Fibroblast of peridontal ligament (primary cell): ENCODE measurements at regions not wholly inside any gene's neighbourhood (a gene's known extent, or its start where the extent isn't known, plus 50 kb on each side); places are given as distances from the start of the nearest gene placed in this dataset.
A peak's percentile ranks its signal among the peaks of the same experiment; 100 is the strongest.
"Not testable (repeated sequence)": the region's sequence is repeated elsewhere in the genome, so short reads cannot be mapped to it uniquely, and the experiment has no call there.

Source experiments
- DNase-seq: peaks from one replicate; pipeline ENCODE4 v3.0.0-alpha.2; 2010; ENCODE audit errors: extremely low read depth

DNA sequence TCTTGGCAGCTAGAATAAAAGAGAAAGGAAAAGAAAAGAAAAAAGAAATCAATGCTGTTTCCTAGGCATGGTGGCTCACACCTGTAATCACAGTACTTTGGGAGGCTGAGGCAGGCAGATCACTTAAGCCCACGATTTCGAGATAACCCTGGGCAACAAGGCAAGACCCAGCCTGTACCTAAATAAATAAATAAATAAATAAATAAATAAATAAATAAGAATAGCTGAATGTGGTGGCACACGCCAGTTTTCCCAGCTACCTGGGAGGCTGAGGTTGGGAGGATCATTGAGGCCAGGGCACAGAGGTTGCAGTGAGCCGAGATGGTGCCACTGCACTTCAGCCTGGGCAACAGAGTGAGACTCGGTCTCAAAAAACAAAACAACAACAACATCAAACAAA, 705.0 kb upstream of the SEMA3D start:
- DNase-seq, result not testable (repeated sequence)

DNA sequence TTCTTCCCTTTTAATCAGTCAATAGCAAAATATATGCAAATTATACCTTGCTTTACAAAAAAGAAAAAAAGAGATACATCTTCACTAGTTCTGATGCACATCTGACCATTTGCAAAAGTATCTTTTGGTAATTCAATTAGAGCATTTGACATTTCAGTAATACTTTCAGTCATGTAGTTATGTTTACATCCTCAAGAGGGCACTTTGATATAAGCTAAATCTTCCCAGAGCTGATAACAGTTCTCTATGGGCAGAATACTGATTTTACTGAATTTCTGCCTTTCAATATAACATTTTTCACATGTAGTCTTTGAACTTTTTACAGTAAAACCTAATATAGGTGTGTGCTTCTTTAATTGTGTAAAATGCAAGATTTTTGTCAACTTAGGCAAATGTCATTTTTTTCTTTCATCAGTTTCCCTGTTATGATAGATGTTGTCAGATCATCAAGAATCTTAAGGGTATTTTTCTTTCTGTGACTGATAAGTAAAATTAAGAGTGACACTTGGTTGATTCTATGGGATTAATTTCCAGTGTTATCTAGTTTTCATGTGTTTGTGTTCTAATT, 703.5 kb upstream of the SEMA3D start:
- DNase-seq, result peak; percentile 48

DNA sequence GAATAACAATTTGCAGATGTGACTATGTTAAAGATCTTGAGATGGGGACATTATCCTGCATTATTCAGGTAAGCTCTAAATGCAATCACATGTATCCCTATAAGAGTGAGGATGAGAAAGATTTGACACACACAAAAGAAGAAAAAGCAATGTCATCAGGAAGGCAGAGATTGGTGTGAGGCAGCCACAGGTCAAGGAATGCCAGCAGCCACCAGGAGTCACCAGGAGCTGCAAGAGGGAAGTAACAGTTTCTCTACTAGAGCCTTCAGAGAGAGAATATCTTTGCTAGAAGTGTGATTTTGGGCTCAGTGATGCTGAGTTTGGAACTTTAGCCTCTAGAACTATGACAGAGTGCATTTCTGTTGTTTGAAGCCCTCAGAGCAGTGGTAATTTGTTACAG, 700.3 kb upstream of the SEMA3D start:
- DNase-seq, result no peak

DNA sequence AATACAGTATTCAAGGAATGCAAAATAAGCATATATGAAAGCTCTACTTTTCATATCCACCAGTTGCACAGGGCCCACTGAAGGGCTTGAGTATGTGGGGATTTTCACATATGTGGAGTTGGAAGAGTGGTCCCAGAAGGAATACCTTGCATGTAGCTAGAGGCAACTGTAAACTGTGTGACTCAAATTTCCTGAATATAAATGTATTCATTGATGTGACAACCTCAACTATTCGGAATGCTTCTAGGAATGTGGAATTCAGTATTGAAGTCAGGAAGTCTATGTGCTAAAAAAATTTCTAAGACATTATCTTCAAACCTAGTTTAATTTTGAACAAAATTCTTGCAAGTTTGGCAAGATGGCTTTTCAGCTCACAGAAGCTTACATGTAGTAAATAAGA, 695.5 kb upstream of the SEMA3D start:
- DNase-seq, result no peak

DNA sequence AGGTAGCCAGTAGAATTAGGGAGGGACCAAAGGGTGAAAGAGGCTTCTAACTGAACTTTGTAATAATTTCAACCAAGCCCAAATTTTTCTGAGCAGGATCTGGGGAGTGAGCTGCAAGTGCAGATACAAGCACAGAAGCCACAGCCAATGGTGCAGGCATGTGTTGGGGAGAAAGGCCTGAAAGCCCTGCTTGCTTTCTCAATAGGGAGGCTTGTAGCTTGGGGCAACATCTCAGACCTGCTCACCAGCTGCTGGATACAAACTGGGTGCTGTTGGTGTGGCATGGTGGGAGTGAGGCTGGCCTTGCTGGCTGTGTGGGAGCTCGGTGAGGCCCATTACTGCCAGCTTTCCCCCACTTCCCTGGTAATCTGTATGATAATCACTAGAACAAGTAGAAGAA, 688.5 kb upstream of the SEMA3D start:
- no peak for DNase-seq

DNA sequence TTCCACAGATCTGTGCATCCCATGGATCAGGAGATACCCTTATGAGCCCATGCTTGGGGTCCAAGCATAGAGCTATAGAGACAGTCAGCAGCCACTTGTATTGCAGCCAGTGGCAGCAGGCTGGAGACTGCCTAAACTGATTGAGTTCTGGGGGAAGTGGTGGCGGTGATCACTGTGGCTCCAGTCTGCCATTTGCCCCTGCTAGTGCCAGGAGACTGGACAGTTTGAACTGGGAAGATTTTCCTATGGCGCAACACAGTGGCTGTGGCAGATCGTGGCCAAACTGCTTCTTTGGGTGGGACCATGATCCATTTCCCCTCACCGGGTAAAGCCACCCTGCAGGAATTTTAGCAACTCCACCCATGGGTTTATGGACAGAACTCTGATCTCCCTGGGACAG, 679.7 kb upstream of the SEMA3D start:
- DNase-seq, result no peak

DNA sequence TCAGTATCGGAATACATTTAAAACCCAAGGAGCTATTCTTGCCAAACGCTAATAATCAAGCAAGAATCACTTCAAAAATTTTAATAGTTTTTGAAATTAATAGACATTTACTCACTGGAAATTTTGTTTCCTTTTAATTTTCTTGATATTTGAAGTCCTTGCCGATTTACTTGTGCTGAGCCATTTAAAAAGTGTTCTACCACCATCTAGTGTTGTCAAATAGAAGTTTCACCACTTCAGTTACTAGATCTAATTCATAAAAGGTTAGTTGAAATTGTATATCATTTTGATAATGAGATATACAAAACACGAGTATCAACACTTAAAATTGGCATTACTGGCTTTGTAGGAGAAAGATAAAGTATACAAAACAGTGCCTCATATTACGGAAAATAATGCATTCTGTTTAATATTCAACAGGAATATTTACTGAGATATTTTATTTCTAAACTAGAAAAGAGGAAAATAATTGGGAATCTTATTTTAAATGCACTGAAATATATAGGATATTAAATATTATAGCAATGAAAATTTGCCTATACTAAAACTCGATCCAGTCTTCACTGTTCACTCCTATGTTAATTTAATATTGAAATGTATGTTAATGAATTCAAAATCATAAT, 664.8 kb upstream of the SEMA3D start:
- peak; percentile 83 for DNase-seq

DNA sequence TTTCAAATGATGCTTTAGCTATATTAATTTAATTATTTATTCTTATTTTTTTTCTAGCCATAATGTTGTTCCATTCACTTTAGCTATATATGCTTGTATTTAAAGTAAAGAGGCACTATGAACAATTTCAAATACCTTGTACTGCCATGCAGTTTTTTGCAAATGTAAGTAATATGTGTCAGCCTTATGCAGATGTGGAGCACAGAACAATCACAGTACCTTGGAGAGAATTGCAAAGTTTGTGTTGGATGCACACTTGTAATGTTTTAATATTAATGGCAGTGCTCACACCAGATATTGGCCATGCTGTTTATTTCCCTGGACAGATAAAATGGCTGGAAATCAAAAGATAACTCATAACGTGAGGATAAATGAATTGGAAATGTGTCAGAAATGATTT, 663.5 kb upstream of the SEMA3D start:
- no peak for DNase-seq

DNA sequence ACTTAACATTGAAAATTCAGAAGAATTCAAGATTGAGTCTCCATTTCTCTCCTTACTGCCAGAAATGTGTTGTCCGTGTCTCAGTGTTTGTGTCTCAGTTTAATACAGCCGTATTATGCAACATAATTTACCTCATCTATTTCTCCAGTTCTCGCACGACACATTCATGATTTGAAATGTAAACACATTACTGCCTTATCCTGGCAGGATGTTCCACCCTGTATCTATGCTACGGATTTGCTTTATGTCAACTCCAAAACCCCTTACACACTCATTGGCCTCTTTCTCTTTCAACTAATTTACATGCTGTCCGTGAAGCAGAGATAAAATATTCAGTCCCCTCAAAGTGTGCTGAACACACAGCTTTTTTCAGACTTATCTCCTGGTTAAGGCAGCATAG, 653.7 kb upstream of the SEMA3D start:
- no peak for DNase-seq

DNA sequence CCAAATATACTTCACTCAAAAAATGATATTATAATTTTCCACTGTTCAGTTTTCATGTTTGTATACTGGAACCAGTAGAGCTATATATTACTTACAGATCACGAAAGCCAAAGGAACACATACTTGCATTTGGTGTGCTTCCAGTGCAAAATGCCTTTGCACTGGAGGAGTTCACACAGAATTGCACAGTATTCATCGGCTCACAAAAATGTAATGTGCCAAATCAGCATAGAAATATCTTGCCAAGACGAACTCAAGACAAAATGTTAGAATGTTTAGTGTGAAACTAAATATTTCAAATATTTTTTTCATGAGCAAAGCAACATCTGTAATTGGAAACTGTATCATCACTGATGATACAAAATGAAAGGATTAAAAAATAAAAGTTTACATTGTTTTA, 646.2 kb upstream of the SEMA3D start:
- peak; percentile 74 for DNase-seq

DNA sequence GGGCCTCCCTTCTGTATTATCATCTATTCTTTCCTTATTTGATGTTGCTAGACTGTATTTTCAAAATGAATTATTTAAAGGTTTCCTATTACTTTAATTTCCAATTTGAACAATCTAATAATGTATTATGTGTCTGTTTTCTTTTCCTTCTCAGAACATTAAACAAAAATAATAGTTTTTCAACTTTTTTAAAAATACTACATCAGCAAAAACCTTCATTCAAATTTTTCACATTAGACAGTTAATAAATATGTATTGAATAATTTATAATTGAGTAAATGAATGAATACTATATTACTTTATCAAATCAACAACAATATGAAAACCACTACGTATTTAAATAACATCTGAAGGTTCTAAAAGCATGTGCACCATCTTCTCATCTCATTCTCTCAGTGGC, 644.1 kb upstream of the SEMA3D start:
- no peak for DNase-seq

DNA sequence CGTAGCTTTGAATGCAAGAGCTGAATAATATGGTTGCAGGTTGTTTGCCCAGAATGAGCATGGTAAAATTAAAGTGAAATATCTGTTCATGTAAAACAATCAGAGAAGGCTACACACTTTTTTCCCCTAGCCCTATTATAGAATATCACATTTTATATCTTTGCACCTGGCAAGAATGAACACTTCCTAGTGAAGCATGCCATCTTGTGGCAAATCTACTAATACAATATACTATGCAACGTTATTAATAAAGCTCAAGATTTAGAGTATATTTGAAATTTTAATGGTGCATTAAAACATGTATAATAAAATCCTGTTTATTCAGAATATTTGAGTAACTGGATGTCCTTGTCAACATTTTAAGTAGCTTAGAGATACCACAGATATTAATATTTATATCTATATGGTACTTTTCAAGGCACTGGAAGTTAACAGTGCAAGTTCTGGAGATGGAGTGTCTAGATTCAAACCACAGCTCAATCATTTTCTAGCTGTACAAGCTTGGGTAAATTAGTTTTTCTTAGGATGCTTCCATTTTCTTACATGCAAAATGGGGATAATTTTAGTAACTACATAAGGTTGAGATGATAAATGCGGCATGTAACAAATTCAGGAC, 643.1 kb upstream of the SEMA3D start:
- DNase-seq, result peak; percentile 61

DNA sequence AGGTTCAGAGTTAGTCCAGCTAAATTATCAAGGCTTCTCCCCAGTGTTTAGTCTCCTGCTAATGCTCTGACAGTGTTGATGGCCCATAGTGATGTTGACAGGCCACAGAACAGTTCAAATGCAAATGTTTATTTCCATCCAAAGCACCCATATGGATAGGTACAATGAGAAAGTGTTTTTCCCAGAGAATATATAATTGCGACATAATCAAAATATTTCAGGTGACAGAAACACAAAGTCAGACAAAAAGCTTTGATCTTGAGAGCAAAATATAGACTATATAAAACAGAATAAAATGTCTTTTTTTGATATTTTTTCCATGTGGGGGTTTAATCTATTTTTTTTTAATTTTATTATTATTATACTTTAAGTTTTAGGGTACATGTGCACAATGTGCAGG, 642.3 kb upstream of the SEMA3D start:
- DNase-seq, result no peak

DNA sequence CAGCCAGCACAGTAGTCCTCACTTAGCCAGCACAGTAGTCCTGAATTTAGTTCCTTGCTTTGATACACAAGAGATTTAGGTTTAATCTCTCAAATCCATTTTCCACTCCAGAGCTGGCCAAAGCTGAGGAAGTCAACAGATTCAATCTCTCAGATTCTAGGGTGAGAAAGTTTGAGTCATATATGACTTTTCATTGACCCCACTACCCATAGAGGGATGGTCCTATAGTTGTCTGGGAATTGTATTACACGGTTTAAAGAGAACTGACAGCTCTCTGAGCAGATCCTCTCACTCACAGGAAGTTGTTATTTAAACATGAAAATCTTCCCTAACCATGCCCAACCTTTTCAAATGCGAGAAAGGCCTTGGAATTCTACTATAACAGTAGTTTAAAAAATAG, 641.8 kb upstream of the SEMA3D start:
- DNase-seq, result no peak

DNA sequence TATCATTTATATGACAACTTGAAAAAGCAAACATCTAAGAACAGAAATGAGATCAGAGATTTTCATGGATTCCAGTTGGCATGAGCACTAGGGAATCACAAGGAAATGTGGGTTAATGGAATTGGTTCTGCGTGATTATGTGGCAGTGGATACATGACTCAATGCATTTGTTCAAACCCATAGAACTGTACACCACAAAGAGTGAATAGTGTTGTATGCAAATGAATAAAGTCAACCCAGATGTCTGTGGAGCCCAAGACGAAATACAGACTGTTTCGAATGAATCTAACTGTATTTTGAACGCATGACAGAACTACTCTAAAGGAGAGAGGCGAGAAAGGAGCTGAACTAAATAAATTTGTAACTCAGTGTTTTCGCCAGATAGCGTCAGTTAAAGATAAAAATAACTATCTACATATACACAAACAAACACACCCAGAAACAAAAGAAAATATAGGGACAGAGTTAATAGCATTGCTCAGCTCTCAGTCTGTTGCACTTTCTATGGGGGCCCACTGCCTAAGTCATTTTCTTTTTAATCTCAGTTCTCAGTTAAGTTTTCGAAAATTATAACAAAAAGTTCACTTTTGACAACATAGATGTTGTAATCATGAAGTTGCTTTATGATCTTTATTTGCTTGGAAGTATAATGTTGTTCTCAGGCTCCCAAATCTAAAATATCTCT, 636.7 kb upstream of the SEMA3D start:
- peak; percentile 3 for DNase-seq

DNA sequence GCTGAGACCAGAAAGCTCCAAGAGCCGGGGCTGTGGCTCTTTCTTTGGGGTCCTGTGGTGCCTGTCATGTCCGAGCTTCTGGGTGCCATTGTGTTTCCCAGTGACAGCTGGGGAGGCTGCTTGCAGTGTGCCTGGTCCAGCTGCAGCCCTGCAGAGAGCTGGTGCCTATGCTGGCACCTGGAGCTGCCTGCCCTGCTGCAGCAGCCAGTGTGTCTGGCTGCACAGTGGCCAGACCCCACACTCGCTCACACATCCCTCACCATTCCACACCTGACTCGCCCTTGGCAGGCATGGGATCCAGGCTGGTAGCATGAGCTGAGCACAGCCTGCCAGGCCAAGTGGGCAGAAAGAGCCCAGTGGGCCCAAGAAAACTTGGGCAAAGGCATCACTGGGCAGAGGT, 635.1 kb upstream of the SEMA3D start:
- DNase-seq, result no peak

DNA sequence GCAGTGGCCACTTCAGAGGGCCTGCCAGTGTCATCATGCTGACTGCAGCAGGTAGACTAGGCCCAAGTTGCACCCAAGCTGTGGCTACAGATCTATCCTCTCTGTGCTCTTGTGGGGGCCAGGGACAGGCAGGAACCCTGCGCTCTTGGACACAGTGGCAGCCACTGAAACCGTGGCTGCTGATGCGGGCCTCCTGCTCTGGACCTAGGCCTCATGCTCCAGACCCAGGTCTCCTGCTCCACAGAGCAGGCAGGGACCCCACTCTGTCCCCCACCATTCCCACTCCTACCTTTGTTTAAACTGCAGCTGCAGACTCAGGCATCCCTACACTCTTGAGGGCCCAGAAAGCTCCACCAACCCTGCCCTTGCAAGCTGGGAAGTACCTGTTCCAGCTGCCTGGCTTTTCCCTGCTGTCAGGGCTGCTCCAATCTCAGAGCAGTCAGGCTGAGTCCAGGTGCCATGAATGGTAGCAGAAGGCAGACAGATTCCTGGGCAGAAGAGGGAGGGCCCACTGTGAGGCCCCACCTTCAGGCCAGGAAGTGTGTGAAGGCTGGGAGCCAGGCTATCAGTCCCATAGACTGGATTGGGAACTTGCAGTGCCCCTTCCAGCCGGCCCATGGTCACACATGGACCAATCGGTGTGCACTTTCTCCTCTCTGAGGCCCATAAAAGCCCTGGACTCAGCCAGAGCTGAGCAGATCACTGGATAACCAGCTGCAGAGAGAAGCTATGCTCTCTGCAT, 634.0 kb upstream of the SEMA3D start:
- DNase-seq, result no peak

DNA sequence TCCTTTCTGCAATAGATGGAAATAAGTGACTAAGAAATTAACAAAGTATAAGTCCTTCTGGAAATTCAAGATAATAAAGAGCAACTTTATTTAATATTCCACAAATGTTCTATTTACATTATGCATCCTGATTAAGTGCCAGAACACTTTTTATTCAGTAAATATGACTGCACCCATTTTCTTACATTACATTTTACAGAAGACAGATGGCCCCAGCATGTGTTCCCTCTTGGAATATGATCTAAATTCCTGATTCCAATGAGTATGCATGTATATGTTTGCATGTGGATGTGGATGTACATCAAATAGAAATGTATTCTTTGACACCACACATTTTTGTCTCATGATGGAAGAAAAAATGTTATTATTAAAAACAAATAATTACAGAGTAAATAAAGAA, 628.7 kb upstream of the SEMA3D start:
- DNase-seq, result no peak

DNA sequence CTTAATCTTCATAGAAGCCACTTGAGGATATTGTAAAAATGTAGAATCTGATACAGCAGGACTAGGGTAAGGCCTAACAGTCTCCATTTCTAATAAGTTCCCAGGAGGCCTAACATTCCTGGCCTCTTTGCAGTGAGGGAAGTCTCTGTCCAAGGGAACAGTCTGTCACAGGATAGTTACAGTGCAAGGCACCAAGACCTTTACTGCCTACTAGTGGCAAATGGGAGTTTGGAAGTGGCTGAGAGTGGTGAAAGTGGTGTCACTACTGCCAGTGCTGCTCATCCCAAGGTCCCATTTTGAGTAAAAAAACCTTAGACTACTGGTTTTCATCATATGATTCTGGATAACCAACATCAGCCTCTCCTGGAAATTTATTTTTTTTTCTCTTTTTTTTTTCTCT, 619.5 kb upstream of the SEMA3D start:
- DNase-seq, result no peak

DNA sequence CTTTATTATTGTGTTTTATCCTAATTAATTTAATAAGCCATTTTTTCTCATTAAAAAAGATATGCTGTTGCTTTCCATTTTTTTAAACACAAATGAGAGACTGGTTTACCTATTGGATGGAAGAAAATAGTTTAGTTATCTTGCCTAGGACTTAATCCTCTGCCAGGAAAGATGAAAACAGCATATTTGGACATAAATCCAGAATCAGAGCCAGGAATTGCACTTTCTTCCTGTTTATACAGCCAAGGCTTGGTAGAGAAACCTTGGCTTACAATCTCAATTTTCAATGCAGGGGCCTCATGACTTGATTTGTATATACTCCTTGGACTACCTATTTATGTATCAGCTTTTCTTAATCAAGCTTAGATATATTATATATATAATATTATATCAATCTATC, 618.8 kb upstream of the SEMA3D start:
- DNase-seq, result no peak

DNA sequence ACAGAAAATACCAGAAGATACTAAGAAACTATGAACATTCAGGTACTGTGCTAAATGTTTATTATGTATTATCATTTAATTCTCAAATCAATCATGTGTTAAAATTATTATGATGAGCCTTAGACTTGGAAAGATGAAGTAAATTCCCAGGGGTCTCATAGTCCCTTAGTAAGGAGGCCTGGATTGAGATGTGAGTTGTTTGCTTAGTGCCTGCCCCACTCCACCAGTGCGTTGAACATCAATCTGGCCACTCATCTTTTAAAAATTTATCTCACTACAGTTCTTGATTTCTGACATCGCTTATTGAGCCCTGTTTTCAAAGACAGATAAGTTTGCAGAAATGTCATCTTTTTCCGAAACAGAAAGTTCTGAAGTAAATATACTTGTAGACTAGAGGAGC, 618.4 kb upstream of the SEMA3D start:
- no peak for DNase-seq

DNA sequence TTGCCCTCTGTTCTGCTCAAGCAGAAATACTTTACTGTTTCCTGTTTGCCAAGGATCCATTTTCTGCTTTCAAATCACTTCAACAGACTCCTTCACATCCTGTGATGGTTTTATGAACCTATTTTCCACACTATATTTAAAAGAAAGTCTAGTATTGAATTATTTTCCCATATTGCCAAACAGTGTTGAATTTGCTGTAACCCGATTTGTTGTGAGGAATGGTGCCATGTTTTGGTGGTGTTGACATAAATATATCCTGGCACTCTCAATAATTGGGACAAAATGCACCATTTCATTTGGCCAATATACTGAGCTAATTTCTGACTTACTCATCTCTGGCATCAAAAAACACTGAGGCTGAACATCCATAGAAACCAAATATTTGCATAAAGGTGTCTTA, 615.4 kb upstream of the SEMA3D start:
- no peak for DNase-seq

DNA sequence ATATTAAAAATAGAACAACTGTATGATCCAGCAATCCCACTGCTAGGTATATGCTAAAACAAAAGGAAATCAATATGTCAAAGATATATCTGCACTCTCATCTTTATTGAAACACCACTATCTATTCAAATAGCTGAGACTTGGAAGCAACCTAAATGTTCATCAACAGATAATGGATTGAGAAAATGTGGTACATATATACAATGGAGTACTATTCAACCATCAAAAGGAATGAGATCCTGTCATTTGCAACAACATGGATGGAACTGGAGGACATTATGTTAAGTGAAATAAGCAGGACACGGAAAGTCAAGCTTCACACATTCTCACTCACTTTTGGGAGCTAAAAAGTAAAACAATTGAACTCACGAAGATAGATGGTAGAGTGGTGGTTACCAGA, 610.1 kb upstream of the SEMA3D start:
- no peak for DNase-seq
